K562 (cell line): ENCODE measurements at regions not wholly inside any gene's neighbourhood (a gene's known extent, or its start where the extent isn't known, plus 50 kb on each side); places are given as distances from the start of the nearest gene placed in this dataset.

Experiments
- ATAC-seq: fragments of 200-7000 bp; cut with Tn5 transposase; 3 replicates; pipeline ENCODE4 v1.9.1; 2020; ENCODE audit warnings: moderate library complexity
- BruUV-seq: library from RNA; stranded (reverse); fragments of 400-500 nt; replicated peaks from 2 replicates; lab custom pipeline; 2021; lab: Mats Ljungman, UMichigan
- CTCF ChIA-PET: fragments of 300-600 bp; formaldehyde crosslinking; extraction: SDS; loops from one replicate; lab custom pipeline; 2021; ENCODE audit warnings: low intra/inter-chr PET ratio; lab: Yijun Ruan, JAX
- POLR2A ChIA-PET: fragments of 300-600, 350-650 bp; sonication (Branson Sonifier 250); formaldehyde crosslinking; extraction: SDS; loops from one replicate; lab custom pipeline; 2021; ENCODE audit warnings: antibody characterized with exemption, inconsistent platforms; lab: Yijun Ruan, JAX
- DNase-seq, 4 experiments: peaks; one replicate each; pipeline versions ENCODE4 v3.0.0 to v3.0.0-alpha.2; 2011 to 2018; ENCODE audit warnings: low spot score in 3 of 4, mixed read lengths in 3 of 4; ENCODE audit errors: extremely low read depth in 1 of 4
- FAIRE-seq: peaks from 2 replicates; lab custom pipeline; 2011; peaks lifted over from hg19 to GRCh38; lab: Jason Lieb, UNC
- H2AFZ ChIP-seq: 2 replicates; pipeline ENCODE4 v1.6.0; 2011; ENCODE audit warnings: low read depth, low read length, control low read depth, inconsistent platforms
- H3K27ac ChIP-seq: fragments of 200-600 bp; 3 replicates; pipeline ENCODE4 v1.8.0; 2011; ENCODE audit warnings: low read depth, mild to moderate bottlenecking, control low read depth, inconsistent platforms, low read length, moderate library complexity, mixed read lengths; ENCODE audit errors: extremely low read depth
- H3K27me3 ChIP-seq, 2 experiments: fragments of 300-600 bp in 1 of 2; 2 replicates in 1 of 2; 3 replicates in 1 of 2; pipeline versions ENCODE4 v1.6.0 to v1.8.0; 2011; ENCODE audit warnings: inconsistent platforms in 2 of 2, low read length in 2 of 2, mild to moderate bottlenecking in 1 of 2, mixed read lengths in 1 of 2, moderate library complexity in 1 of 2; ENCODE audit not compliant: control insufficient read depth in 2 of 2, insufficient read depth in 2 of 2
- H3K36me3 ChIP-seq: fragments of 300-600 bp; 3 replicates; pipeline ENCODE4 v1.8.0; 2011; ENCODE audit warnings: mild to moderate bottlenecking, low read length, inconsistent platforms; ENCODE audit not compliant: control insufficient read depth, insufficient read depth
- H3K4me1 ChIP-seq, 2 experiments: fragments of 200-600 bp in 1 of 2; replicated peaks in 1 of 2; 2 replicates in 1 of 2; 3 replicates in 1 of 2; pipeline versions ENCODE4 v1.5.1 to v1.8.0; 2011; ENCODE audit warnings: inconsistent platforms in 2 of 2, low read length in 2 of 2, mild to moderate bottlenecking in 1 of 2, mixed read lengths in 1 of 2, moderate library complexity in 1 of 2; ENCODE audit not compliant: control insufficient read depth in 2 of 2, insufficient read depth in 2 of 2
- H3K4me2 ChIP-seq: 2 replicates; pipeline ENCODE4 v1.6.1; 2011; ENCODE audit warnings: low read length, control low read depth, inconsistent platforms, mixed read lengths; ENCODE audit not compliant: insufficient read depth
- H3K4me3 ChIP-seq: fragments of 200-600 bp; sonication (generic), shearing (Covaris generic); 2 replicates; pipeline ENCODE4 v1.5.1; 2016; ENCODE audit warnings: control low read depth, inconsistent platforms
- H3K79me2 ChIP-seq: fragments of 200-600 bp; 3 replicates; pipeline ENCODE4 v1.8.0; 2011; ENCODE audit warnings: low read length, inconsistent platforms; ENCODE audit not compliant: control insufficient read depth, insufficient read depth
- H3K9ac ChIP-seq, 2 experiments: 2 replicates each; pipeline versions ENCODE4 v1.6.0 to v1.6.1; 2011; ENCODE audit warnings: low read depth in 2 of 2, low read length in 2 of 2, control low read depth in 1 of 2, inconsistent platforms in 1 of 2, mild to moderate bottlenecking in 1 of 2, mixed read lengths in 1 of 2; ENCODE audit not compliant: insufficient read depth in 1 of 2
- H3K9me1 ChIP-seq: one replicate; pipeline ENCODE4 v1.6.0; 2011; ENCODE audit warnings: inconsistent platforms, mild to moderate bottlenecking, low read length, moderate library complexity; ENCODE audit not compliant: control insufficient read depth, insufficient read depth
- H3K9me3 ChIP-seq: replicated peaks from 2 replicates; pipeline ENCODE4 v1.5.1; 2011; ENCODE audit warnings: low read depth, low read length, inconsistent platforms; ENCODE audit not compliant: control insufficient read depth, insufficient read depth
- H4K20me1 ChIP-seq: replicated peaks from 2 replicates; pipeline ENCODE4 v1.6.1; 2011; ENCODE audit warnings: low read length, inconsistent platforms, mixed read lengths; ENCODE audit not compliant: control insufficient read depth, insufficient read depth
- RREB1 ChIP-seq: fragments of 250-450 bp; sonication (Bioruptor Pico); IDR thresholded peaks from 2 replicates; pipeline ENCODE4 v1.4.0; 2020
- WGBS: fragments of 100-300 bp; shearing (Covaris generic); methylation state at CpG from one replicate; pipeline ENCODE4 v1.1.6; 2016; ENCODE audit warnings: low coverage, mixed read lengths; ENCODE audit not compliant: insufficient coverage; ENCODE audit errors: missing lambda C conversion rate; 5-methylcytosine and 5-hydroxymethylcytosine counted together
- in situ Hi-C: fragments of 300-500 bp; cut with MboI; formaldehyde crosslinking; loops from 4 replicates; pipeline ENCODE4 v1.15.0; 2018; ENCODE audit warnings: inconsistent platforms, mixed read lengths
- intact Hi-C: fragments of 100-400 bp; cut with micrococcal nuclease; formaldehyde crosslinking; loops from 2 replicates; pipeline ENCODE4 v1.14.2; 2022

- CTCF ChIA-PET: no interaction called here
- 65% methylated on average over 3 of the region's 3 CpGs for WGBS
Measured at GRCh38 chr5:89281766-89282553, 399.0 kb upstream of the MEF2C start.

More at GRCh38 chr5:89281766-89282553, 399.0 kb upstream of the MEF2C start:
- Histone ChIP-seq H3K79me2 (no peaks in the 10 kb centered on the region), H3K4me2 (no peak overlapping the region), H3K4me1 (peaks cover 0 to 19% of the 10 kb centered on the region in 2 experiments; a peak in 2 of 5 replicates), H2AFZ (no peak overlapping the region), H3K9me3 (no peaks in the 10 kb centered on the region), H3K27ac (no peak overlapping the region), H3K36me3 (no peaks in the 10 kb centered on the region), H3K27me3 (no peaks in the 10 kb centered on the region), H4K20me1 (no peaks in the 10 kb centered on the region), H3K9me1 (no peaks in the 10 kb centered on the region), H3K4me3 (no peak overlapping the region), H3K9ac (no peak overlapping the region)
- intact Hi-C loops (no loop called here), in situ Hi-C loops (no loop called here)
- TF ChIP-seq RREB1 (CRISPR knock-in tag): no peak
- DNase-seq (no peak), FAIRE-seq (no peak), ATAC-seq (no peak)
- BruUV-seq: no TSS peak
- POLR2A ChIA-PET: interaction anchor here (1.0 kb wide), 1 partner anchor 12 kb away, joined by 4 read pairs; no protein-coding TSS in a partner anchor
